ENCODE measurements at regions not wholly inside any gene's neighbourhood (a gene's known extent, or its start where the extent isn't known, plus 50 kb on each side); places are given as distances from the start of the nearest gene placed in this dataset.
"Not testable (repeated sequence)": the region's sequence is repeated elsewhere in the genome, so short reads cannot be mapped to it uniquely, and the experiment has no call there.

DNA sequence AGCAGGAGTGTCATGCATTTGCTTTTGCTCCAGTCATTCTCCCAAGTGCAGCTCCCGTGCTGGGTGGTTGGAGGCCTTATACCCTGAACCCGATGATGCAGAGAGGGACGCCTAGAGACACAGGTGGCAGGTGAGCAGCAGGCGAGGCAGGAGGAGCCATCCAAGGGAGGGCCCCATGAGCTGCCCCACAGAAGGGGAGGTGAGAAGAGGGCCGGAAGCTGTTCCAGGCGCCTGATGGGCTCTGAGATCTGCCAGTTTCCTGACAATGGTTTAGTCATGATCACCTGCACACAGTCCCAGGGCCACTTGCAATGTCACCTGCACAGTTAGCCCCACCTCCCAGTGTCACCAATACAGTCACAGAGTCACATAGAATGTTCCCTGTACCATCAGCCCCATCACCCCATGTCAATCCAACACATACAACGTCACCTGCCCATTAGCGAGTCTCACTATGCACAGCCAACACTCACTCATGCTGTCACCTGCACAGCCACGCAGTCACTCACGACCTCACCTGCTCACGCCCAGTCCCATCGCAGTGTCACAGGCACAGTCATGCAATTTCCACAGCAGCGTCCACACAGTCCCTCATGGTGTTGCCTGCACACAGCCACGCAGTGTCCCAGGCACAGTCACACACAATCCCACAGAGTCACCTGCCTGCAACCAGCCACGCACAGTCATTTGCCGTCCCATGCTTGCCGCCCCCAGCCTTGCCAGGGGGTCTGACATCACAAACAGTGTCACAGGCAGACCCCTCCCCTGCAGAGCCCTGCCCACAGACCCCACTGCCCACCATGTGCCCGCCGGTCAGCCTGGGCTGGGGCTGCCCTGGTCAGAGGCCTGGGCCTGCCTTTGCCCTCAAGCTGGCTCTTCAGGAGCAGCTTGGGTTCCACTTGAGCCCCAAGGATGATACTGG, 113.4 kb downstream of the LHX2 start:
- in situ Hi-C loops (cut with MboI; ENCODE audit: low sequenced_read_pairs), result loop anchor here (10.0 kb wide), 1 partner anchor 170 kb away; no protein-coding TSS in a partner anchor

GRCh38 chr9:124125651-124125977, 114.0 kb downstream of the LHX2 start:
- in situ Hi-C loops (cut with MboI; ENCODE audit: low sequenced_read_pairs), result loop anchor here (10.0 kb wide), 1 partner anchor 169 kb away; no protein-coding TSS in a partner anchor

GRCh38 chr9:124126648-124127646, 115.4 kb downstream of the LHX2 start:
- in situ Hi-C loops (cut with MboI; ENCODE audit: low sequenced_read_pairs), result loop anchor here (10.0 kb wide), 1 partner anchor 168 kb away; no protein-coding TSS in a partner anchor

GRCh38 chr9:124128568-124129166, 117.1 kb downstream of the LHX2 start:
- in situ Hi-C loops (cut with MboI; ENCODE audit: low sequenced_read_pairs), result loop anchor here (10.0 kb wide), 1 partner anchor 166 kb away; no protein-coding TSS in a partner anchor

GRCh38 chr9:124130277-124131075, 118.9 kb downstream of the LHX2 start:
- in situ Hi-C loops (cut with MboI; ENCODE audit: low sequenced_read_pairs), result no loop called here

- in situ Hi-C loops (cut with MboI; ENCODE audit: low sequenced_read_pairs), result not testable (repeated sequence)
These were observed 120.0 kb downstream of the LHX2 start for GRCh38 chr9:124131518-124131917.

DNA sequence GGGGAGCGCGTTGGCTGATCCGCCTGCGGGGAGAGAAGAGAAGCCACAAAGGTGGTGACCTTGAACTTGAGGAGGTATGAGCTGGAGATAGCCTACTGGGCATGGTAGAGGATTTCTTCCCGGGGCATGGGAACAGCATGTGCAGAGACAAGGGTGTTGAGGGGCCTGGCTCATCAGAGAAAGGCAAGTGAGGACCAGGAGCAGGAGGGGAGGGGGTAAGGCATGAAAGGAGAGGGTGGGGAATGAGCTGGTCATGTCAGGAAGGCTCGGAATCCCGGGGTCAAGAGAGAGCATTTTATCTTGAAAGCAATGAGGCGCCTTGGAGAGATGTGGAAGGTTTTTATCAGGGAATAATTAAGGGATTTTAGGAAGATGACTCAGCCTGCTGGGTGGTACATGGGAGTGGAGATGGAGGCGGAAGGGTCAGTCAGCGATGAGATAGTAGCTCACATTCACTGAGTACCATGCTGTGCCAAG, 121.1 kb downstream of the LHX2 start:
- in situ Hi-C loops (cut with MboI; ENCODE audit: low sequenced_read_pairs), result no loop called here

DNA sequence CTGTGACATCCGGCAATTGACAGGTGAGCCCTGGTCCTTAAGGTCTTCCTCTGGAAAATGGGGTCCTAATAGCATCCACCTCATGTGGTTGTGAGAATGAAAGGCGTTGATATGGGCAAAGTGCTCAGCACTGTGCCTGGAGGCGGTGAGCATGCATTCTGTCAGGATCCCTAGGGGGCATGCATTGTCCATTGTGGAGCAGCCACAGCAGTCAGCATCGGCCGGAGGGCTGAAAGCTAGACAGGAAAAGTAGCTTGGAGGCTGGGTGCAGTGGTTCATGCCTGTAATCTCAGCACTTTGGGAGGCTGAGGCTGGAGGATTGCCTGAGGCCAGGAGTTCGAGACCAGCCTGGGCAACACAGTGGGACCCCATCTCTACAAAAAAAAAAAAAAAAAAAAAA, 122.2 kb downstream of the LHX2 start:
- in situ Hi-C loops (cut with MboI; ENCODE audit: low sequenced_read_pairs), result no loop called here

- in situ Hi-C loops (cut with MboI; ENCODE audit: low sequenced_read_pairs), result no loop called here
These were observed 123.0 kb downstream of the LHX2 start for GRCh38 chr9:124134526-124134925.

GRCh38 chr9:124135813-124136365, 121.9 kb upstream of the NEK6 start:
- in situ Hi-C loops (cut with MboI; ENCODE audit: low sequenced_read_pairs), result no loop called here

DNA sequence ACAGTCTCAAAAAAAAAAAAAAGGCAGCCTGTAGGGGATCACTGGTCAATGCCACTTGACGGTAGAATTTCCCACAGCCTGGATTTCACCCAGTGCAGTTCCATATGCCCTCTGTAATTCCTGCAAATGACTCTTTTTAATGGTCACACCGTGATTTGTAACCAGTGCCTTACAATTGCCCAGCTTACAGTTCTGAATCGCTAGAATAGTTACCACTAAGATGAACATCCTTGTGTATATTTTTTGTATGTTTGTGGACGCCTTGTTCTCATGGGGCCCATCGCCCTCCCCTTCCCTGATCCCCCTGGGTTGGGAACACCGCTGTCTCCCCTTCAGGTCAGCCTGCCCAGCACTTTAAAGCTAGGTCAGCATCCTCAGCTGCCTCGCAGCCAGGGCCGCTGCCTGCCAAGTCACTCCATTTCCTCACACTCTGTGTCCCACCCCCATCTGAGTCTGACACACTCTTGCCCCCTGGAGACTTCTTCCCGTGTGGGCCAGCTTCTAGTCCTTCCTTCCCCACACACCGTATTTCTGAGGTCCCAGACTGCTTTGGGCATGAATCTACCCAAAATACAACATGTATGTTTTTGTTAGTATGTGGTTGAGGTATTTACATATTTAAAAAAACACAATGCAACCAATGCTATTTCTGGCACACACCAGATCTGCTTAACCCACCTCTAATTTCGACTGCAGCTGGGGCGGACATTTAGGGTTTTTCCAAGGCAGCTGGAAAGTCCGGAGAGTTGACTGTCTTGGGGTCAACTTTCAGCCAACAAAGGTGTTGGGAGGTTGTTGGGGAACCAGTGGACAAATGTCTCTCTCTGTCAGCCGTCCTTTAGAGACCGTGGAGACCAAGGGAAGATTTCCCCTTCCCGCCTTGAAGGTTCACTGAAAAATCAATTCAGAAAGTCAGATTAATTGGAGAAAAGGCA, 120.5 kb upstream of the NEK6 start:
- in situ Hi-C loops (cut with MboI; ENCODE audit: low sequenced_read_pairs), result no loop called here

DNA sequence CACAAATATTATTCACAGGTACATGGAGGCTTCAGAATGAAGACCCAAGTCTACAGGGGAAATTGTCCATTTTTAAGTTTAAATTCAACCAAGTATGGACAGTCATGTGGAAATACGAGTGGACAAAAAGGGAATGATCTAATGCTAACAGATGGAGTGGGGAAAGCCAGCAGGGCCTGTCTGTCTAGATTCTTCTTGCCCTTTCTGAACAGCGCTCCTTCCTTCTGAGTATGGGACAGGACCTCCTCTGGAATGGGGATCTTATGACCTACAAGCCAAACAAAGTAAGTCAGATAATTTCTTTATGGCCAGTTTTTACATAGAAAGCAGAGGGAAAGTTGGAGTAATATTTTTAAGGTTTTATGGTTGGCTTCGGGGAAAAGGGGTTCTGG, 119.8 kb upstream of the NEK6 start:
- in situ Hi-C loops (cut with MboI; ENCODE audit: low sequenced_read_pairs), result no loop called here

DNA sequence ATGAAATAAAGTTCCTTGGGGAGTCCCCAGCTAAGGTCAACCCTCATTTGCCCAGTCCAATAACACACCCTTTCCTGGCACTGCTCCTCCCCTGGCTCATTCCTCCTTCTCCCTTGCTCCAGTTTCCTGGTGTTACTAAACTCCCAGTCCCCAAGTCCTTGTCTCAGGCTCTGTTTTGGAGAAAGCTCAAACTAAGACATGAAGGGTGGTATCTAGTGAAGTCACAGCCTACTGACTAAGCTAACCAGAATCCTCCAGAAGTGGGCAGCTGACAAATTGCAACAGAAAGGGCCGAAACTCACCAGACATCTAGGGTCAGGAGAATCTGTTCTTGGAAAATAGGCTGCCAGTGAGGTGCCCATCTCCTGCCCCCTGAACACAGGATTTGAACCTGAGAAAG, 118.7 kb upstream of the NEK6 start:
- in situ Hi-C loops (cut with MboI; ENCODE audit: low sequenced_read_pairs), result no loop called here

DNA sequence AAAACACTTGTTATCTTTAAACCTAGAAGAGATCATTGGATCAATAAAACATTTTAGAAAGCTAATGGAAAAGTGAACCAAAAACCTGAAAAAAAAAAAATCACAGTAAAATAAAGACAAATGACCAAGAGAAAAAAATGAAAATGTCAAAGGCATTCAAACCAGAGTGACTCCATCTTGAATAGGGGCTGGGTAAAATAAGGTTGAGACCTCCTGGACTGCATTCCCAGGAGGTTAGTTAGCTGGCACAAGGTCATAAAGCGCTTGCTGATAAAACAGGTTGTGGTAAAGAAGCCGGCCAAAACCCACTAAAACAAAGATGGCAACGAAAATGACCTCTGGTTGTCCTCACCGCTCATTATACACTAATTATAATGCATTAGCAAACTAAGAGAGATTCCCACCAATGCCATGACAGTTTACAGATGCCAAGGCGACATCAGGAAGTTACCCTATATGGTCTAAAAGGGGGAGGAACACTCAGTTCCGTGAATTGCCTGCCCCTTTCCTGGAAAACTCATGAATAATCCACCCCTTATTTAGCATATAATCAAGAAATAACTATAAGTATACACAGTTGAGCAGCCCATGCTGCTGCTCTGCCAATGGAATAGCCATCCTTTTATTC, 116.7 kb upstream of the NEK6 start:
- in situ Hi-C loops (cut with MboI; ENCODE audit: low sequenced_read_pairs), result no loop called here

DNA sequence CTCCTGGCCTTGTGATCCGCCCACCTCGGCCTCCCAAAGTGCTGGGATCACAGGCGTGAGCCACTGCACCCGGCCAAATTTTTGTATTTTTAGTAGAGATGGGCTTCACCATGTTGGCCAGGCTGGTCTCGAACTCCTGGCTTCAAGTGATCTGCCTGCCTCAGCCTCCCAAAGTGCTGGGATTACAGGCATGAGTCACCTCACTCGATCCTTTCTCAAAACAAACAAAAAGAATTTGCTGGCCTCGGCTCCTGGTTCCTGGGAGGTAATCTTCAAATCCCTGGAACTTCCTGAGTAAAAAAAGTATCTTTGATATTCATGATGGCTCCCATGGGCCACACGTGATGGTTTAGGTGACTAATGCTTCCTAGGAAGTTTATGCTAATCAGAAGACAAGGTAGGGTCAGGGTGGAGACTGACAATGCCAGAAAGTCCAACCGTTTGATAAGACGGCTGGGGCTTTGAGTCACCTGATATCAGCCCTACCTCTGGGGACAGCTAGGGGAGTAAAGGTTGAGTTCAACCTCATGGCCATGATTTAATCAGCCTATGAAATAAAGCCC, 113.1 kb upstream of the NEK6 start:
- in situ Hi-C loops (cut with MboI; ENCODE audit: low sequenced_read_pairs), result not testable (repeated sequence)

DNA sequence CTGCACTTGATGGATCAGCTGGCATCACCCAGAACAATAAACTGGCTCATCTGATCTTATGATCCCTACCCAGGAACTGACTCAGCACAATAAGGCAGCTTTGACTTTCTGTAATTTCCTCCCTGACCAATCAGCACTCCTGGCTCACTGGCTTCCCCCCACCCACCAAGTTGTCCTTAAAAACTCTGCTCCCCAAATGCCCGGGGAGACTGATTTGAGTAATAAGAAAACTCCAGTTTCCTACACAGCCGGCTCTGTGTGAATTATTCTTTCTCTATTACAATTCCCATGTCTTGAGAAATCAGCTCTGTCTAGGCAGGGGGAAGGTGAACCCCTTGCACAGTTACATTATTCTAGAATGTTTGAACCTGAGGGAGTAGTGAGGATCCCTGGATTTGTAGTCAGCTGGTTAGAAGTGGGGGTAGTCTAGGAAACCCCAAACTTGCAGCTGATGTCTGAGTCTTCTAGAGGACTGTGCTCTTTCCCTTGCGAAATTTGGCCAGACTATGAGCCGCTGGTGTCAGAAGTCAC, 111.7 kb upstream of the NEK6 start:
- in situ Hi-C loops (cut with MboI; ENCODE audit: low sequenced_read_pairs), result no loop called here

GRCh38 chr9:124149992-124150391, 107.8 kb upstream of the NEK6 start:
- in situ Hi-C loops (cut with MboI; ENCODE audit: low sequenced_read_pairs), result no loop called here

All from HL-60/S4 treated with retinoic acid at 250 ng/mL for 4 days and 3 days (cell line).